CD4-positive, alpha-beta T cell treated with Interleukin-10 for 1 hour (primary cell): ENCODE measurements at regions not wholly inside any gene's neighbourhood (a gene's known extent, or its start where the extent isn't known, plus 50 kb on each side); places are given as distances from the start of the nearest gene placed in this dataset.
"Not testable (repeated sequence)": the region's sequence is repeated elsewhere in the genome, so short reads cannot be mapped to it uniquely, and the experiment has no call there.

Experiments used
- DNase-seq: peaks from one replicate; pipeline ENCODE4 v3.0.0-alpha.2; 2020

DNA sequence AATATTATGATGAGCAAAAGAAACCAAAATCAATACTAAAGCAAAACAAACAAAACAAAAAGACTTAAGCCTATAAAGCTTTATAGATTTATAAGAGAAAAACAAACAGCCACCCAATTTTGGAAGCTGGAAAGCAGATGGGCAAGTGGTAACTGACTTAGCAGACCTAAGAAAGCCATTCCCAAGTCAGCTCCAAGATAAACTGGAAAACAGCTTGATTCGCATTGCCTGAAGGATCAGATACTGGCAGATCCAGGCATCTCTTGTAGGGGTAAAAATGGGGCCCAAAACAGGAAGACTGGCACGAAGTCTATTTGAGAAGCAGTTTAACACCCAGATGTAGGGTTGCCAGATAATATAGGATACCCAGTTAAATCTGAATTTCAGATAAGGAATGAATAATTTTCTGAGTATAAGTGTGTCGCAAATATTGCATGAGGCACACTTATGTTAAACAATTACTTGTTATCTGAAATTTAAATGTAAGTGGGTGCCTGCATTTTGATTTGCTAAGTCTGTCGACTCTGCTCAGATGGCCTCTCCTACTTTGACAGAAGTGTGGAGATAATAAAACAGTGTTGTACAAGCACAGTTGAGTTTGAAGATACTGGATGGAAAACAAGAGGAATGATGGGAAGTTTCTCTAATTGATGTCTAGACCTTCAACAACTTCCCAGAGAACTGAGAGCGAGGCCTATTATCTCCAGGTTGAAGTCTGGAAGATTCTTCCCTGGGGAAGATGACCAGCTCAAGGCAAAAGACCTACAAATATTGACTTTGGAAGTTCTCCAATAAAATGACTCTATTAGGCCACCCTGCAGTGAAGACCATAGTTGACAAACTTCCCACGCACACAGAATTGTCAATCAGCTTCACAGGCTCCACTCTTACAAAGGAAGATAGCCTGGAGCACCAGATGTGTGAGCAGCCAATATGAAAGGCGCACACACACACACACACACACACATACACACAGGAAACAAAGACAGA, 113.4 kb downstream of the FAM50B start:
- DNase-seq, result no peak

GRCh38 chr6:3963426-3963825, 114.3 kb downstream of the FAM50B start:
- no peak for DNase-seq

GRCh38 chr6:3965071-3965718, 113.7 kb downstream of the FAM217A start:
- DNase-seq, result no peak

DNA sequence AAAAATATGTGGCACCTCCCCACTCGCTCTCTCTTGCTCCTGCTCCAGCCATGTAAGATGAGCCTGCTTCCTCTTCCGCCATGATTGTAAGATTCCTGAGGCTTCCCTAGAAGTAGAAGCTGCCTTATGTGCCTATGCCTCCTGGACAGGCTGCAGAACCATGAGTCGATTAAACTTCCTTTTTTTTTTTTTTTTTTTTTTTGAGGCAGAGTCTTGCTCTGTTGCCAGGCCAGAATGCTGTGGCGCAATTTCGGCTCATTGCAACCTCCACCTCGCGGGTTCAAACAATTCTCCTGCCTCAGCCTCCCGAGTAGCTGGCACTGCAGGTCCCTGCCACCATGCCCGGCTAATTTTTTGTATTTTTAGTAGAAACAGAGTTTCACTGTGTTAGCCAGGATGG, 112.5 kb downstream of the FAM217A start:
- no peak for DNase-seq

DNA sequence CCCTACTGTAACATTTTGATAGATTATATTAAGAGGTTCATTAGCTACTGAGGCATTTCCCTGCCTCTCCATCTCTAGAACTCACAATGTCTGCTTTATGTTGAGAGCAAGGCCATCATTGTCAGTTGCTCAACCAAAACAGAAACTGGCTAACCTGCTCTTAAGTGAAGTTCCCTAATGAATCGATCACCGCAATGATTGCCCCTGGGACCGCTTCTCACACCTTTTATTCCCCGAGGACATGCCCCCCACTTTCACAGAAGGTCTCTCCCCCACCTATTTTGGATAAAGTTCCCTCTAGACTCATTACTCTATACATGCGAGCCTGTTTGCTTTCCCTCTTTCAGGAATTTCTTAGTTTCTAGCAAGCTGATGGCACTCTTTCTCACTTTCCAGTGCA, 108.8 kb downstream of the FAM217A start:
- no peak for DNase-seq

- DNase-seq, result not testable (repeated sequence)
These were observed 105.8 kb downstream of the FAM217A start for GRCh38 chr6:3973152-3973551.

DNA sequence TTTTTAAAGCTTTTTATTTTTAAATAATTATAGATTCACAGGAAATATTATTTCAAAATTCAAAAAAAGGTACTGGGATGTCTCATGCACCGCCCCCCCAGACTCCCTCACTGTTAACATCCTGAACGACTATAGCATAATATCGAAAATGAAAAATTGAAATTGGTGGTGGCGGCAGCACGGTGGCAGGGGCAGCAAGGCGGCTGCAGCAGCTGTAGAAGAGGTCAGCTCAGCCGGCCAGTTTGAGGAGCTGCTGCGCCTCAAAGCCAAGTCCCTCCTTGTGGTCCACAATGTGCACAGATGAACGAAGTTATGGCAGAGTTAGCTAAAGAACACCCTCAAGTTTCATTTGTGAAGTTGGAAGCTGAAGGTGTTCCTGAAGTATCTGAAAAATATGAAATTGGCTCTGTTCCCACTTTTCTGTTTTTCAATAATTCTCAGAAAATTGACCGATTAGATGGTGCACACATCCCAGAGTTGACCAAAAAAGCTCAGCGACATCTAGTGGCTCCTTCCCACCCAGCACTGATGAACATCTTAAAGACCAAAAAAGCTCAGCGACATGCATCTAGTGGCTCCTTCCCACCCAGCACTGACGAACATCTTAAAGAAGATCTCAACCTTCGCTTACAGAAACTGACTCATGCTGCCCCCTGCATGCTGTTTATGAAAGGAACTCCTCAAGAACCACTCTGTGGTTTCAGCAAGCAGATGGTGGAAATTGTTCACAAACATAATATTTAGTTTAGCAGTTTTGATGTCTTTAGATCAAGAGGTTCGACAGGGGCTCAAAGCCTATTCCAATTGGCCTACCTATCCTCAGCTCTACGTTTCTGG, 100.8 kb downstream of the FAM217A start:
- peak; percentile 57 for DNase-seq

DNA sequence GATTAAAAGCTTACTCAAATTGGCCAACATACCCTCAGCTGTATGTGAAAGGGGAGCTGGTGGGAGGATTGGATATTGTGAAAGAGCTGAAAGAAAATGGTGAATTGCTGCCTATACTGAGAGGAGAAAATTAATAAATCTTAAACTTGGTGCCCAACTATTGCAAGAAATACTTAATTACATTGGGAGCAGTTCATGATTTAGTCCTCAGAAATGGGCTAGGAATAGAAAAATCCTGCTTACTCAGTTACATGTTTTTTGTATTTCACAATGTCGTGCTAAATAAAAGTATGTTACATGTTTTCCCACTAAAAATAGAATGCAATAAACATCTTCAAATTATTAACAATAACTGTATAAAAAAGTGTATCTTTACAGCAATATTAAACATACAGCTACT, 100.0 kb downstream of the FAM217A start:
- DNase-seq, result not testable (repeated sequence)

DNA sequence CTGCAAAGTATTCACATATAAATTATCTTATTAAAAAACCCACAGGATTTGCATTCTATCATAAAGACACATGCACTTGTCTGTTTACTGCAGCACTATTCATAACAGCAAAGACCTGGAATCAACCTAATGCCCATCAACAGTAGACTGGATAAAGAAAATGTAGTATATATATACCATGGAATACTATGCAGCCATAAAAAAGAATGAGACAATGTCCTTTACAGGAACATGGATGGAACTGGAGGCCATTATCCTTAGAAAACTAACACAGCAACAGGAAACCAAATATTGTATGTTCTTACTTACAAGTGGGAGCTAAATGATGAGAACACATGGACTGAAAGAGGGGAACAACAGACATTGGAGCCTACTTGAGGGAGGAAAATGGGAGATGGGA, 97.0 kb downstream of the FAM217A start:
- DNase-seq, result no peak

- no peak for DNase-seq
These were observed 95.2 kb downstream of the FAM217A start for GRCh38 chr6:3983778-3984177.

DNA sequence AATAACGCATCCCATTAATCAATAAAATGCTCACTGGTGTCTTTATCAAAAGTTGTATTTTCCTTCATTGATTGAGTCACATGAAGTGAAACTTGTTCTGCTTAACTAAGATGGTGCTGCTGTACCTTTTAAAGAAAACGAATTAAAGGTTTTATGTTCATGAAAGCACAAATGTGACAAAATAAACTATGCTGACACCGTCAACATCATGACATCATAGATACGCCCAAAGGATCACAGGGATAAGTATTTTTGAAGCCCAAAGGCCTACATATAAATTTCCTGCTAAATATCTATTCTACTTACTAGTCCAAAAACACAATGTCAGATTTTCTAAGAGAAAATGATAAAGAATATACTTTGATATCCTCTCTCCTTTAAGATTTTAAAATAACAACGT, 94.4 kb downstream of the FAM217A start:
- no peak for DNase-seq

- DNase-seq, result no peak
These were observed 92.7 kb downstream of the FAM217A start for GRCh38 chr6:3986241-3986640.

- DNase-seq, result no peak
These were observed 91.9 kb downstream of the FAM217A start for GRCh38 chr6:3987053-3987452.

- DNase-seq, result no peak
These were observed 91.4 kb downstream of the FAM217A start for GRCh38 chr6:3987576-3987975.

DNA sequence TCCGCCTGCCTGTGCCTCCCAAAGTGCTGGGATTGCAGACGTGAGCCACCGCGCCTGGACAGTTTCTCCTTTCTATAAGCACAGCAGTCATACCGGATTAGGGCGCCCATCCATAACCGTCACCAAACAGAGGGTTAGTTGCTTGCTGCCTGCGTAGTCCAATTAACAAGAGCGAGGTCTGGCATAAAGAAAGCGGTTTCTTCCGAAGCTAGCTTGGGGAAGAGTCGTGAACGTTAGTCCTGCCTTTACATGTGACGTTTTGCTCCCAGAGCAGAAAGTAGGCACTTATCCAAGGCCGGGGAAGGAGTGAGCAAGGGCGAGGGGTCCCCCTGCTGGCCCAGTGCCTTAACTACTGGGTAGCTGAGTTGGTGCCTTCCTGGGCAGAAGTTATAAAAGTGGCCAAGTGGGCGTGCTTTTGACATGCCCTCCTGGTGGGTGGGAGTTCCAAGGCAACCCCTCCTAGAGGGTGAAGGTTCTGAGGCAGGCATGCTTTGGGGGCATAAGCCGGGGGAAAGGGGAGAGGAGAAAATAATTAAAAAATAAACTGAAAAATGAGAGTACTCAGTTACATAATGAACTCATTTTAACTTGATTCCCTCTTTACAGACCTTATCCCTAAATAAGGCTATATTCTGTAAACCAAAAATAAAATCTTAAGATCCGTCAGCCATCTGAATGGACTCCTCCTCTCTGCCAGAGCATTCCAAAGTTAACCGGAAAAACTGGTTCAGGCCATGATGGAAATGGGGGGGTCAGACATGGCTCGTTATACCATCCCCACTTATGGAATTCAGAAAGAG, 88.0 kb downstream of the FAM217A start:
- DNase-seq, result peak; percentile 64

DNA sequence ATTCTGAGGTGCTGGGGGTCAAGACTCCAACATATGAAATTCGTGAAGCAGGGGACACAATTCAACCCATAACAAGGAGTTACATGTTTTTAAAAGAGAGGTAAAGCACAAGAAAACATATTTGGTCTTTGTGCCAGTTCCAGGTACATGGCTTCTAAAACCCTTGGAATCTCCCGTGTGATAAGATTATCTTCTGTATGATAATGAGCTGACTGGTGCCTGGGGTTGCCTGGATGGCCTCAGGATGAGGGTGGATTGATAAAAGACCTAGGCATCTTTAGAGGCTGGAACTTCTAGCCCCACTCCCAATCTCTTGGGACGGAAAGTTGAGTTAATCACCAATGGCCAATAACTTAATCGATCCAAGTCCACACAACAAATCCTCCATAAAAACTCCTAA, 87.0 kb downstream of the FAM217A start:
- DNase-seq, result no peak

DNA sequence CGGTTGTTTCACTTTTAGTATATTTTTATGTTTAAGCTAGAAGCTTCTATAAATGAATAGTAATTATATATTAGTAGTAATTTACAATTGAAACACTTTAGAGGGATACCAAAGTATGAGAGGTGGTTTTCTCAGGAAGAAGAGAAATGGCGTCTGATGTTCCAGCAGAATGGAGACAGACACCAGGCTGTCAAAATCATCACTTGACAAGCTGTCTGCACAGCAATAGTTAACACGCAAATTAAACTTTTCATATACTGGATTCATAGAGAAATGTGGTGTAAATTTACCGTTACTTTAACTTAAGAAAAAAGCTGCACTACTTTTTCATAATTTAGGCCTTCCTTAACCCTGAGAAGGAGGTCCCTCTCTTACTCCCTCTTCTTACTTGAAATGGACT, 82.6 kb downstream of the FAM217A start:
- DNase-seq, result no peak

DNA sequence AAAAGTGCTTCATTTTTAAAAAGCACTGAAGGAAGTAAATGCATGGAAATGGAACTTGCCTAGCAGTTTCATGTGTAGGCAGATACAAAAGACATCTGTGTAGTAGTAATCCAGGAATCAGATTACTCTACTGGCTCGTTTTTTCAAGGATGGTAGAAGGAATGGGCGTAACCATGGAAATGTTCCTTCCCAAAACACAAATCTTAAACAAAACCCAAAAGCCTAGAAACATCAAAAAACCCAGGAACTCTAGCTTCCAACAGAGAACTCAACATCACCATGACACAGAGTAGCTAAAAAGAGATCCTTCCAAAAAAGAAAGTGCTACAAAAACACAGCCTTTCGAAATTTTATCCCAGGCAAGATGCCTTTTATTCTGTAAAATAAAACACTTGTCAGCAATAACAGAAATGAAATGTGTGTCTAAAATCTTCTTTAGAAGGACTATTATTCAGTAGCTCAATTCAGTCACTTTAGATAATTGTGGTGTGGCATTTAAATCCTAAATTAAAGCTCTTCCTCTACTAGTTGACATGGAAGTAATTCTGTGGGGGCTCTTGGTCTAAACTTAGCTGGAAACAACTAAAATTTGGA, 81.7 kb downstream of the FAM217A start:
- DNase-seq, result no peak

- DNase-seq, result no peak
These were observed 78.9 kb downstream of the FAM217A start for GRCh38 chr6:3999800-4000661.

GRCh38 chr6:4004249-4004648, 74.7 kb downstream of the FAM217A start:
- no peak for DNase-seq
